ENCODE measurements at regions not wholly inside any gene's neighbourhood (a gene's known extent, or its start where the extent isn't known, plus 50 kb on each side); places are given as distances from the start of the nearest gene placed in this dataset.
"Not testable (repeated sequence)": the region's sequence is repeated elsewhere in the genome, so short reads cannot be mapped to it uniquely, and the experiment has no call there.

- ATAC-seq (ENCODE audit: low read depth) (no peak), DNase-seq (ENCODE audit: low spot score) (no peak)
- H3K4me3 ChIP-seq (ENCODE audit: severe bottlenecking), result no peak overlapping the region
- no peaks in the 10 kb centered on the region for H3K36me3 ChIP-seq (ENCODE audit: low read depth)
- no peak for TF ChIP-seq CTCF (IDR thresholded peaks at IDR 0.05; ENCODE audit: poor library complexity, severe bottlenecking)
- no peak overlapping the region for H3K27ac ChIP-seq (ENCODE audit: poor library complexity, severe bottlenecking)
- H3K9me3 ChIP-seq (ENCODE audit: severe bottlenecking), result no peaks in the 10 kb centered on the region
- H3K4me1 ChIP-seq (ENCODE audit: insufficient read depth, poor library complexity, severe bottlenecking), result no peaks in the 10 kb centered on the region
- H3K27me3 ChIP-seq (ENCODE audit: insufficient read depth, poor library complexity, severe bottlenecking), result no peaks in the 10 kb centered on the region
These were observed 1930.0 kb upstream of the AGA start for GRCh38 chr4:179372242-179372641.

DNA sequence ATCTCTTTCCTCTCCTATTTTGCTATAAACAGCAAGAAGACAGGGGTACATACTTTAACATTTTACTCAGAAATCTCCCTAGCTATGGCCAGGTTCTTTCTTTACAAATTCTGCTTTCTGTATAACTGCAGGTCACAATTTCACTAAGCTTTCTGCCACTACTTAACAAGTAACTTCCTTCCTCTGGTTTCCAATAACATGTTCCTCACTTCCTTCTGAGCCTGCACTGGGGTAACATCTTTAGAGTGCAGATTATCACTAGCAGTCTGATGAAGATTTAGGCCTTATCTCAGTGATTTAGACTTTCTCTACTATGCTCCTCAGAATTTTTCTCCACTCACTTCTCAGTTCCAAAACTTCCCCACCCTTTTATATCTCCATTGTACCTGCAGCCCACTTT is 1930.5 kb upstream of the AGA start:
- DNase-seq (ENCODE audit: low spot score), result no peak
- ATAC-seq (ENCODE audit: low read depth), result no peak
- Histone ChIP-seq H3K36me3 (ENCODE audit: low read depth) (no peaks in the 10 kb centered on the region), H3K9me3 (ENCODE audit: severe bottlenecking) (no peaks in the 10 kb centered on the region), H3K4me1 (ENCODE audit: insufficient read depth, poor library complexity, severe bottlenecking) (no peaks in the 10 kb centered on the region), H3K27ac (ENCODE audit: poor library complexity, severe bottlenecking) (no peak overlapping the region), H3K4me3 (ENCODE audit: severe bottlenecking) (no peak overlapping the region), H3K27me3 (ENCODE audit: insufficient read depth, poor library complexity, severe bottlenecking) (no peaks in the 10 kb centered on the region)
- no peak for TF ChIP-seq CTCF (IDR thresholded peaks at IDR 0.05; ENCODE audit: poor library complexity, severe bottlenecking)

GRCh38 chr4:179378847-179379246 is 1936.6 kb upstream of the AGA start:
- not testable (repeated sequence) for H3K36me3 ChIP-seq (ENCODE audit: low read depth); H3K27me3 ChIP-seq (ENCODE audit: insufficient read depth, poor library complexity, severe bottlenecking); H3K9me3 ChIP-seq (ENCODE audit: severe bottlenecking); H3K4me3 ChIP-seq (ENCODE audit: severe bottlenecking); H3K4me1 ChIP-seq (ENCODE audit: insufficient read depth, poor library complexity, severe bottlenecking); H3K27ac ChIP-seq (ENCODE audit: poor library complexity, severe bottlenecking); DNase-seq (ENCODE audit: low spot score); ATAC-seq (ENCODE audit: low read depth)

DNA sequence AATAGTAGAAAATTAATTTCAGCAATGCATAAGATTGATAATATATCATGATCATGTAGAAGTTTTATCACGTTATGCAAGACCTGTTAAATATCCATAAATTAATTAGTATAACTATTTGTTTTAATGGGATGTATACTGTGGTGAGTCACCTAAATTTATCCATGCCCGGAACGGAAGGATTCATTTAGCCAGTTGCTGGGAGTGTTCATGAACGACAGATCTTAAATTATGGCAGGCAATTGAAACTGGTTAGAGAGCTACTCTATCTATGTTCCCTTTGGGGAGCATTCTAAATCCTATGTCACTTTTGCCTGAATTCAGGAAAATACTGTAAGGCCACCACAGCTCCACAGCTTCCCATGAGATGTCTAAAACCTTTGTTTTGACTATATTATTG is 1950.5 kb upstream of the AGA start:
- no peaks in the 10 kb centered on the region for H3K27me3 ChIP-seq (ENCODE audit: insufficient read depth, poor library complexity, severe bottlenecking)
- H3K27ac ChIP-seq (ENCODE audit: poor library complexity, severe bottlenecking), result no peak overlapping the region
- H3K4me3 ChIP-seq (ENCODE audit: severe bottlenecking), result no peak overlapping the region
- no peak for ATAC-seq (ENCODE audit: low read depth)
- H3K9me3 ChIP-seq (ENCODE audit: severe bottlenecking), result no peaks in the 10 kb centered on the region
- no peaks in the 10 kb centered on the region for H3K4me1 ChIP-seq (ENCODE audit: insufficient read depth, poor library complexity, severe bottlenecking)
- no peak for TF ChIP-seq CTCF (IDR thresholded peaks at IDR 0.05; ENCODE audit: poor library complexity, severe bottlenecking)
- no peak for DNase-seq (ENCODE audit: low spot score)
- no peaks in the 10 kb centered on the region for H3K36me3 ChIP-seq (ENCODE audit: low read depth)

DNA sequence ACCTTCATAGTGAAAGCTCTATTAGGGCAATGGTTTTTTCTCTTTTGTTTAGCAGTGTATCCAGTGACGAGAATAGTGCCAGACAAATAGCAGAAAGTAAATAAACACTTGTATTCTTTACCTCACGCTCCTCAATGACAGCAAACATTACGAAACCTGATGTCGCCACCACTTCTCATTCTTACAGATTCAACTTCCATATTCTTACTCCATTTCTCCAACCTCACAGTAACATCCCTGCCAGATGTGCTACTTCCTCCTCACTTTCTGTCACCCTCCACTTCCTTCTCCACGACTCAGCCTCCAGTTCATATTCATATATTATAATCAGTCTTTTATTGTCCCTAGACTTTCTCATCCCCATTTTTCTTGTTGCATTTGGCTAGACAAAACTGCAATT is 1956.2 kb upstream of the AGA start:
- Histone ChIP-seq H3K27ac (ENCODE audit: poor library complexity, severe bottlenecking) (no peak overlapping the region), H3K27me3 (ENCODE audit: insufficient read depth, poor library complexity, severe bottlenecking) (no peaks in the 10 kb centered on the region), H3K36me3 (ENCODE audit: low read depth) (no peaks in the 10 kb centered on the region), H3K9me3 (ENCODE audit: severe bottlenecking) (no peaks in the 10 kb centered on the region), H3K4me1 (ENCODE audit: insufficient read depth, poor library complexity, severe bottlenecking) (no peaks in the 10 kb centered on the region), H3K4me3 (ENCODE audit: severe bottlenecking) (no peak overlapping the region)
- ATAC-seq (ENCODE audit: low read depth) (no peak), DNase-seq (ENCODE audit: low spot score) (no peak)
- TF ChIP-seq CTCF (IDR thresholded peaks at IDR 0.05; ENCODE audit: poor library complexity, severe bottlenecking), result no peak

Measured in RWPE2 (cell line).